ENCODE measurements at regions not wholly inside any gene's neighbourhood (a gene's known extent, or its start where the extent isn't known, plus 50 kb on each side); places are given as distances from the start of the nearest gene placed in this dataset.
"Not testable (repeated sequence)": the region's sequence is repeated elsewhere in the genome, so short reads cannot be mapped to it uniquely, and the experiment has no call there.

GRCh38 chr5:62212648-62213047 is 93.4 kb upstream of the KIF2A start:
- TF ChIP-seq BHLHE40 (IDR thresholded peaks at IDR 0.05; ENCODE audit: borderline replicate concordance) (no peak), SP1 (IDR thresholded peaks at IDR 0.05) (no peak), PKNOX1 (IDR thresholded peaks at IDR 0.05) (no peak), FOXK2 (IDR thresholded peaks at IDR 0.05) (no peak), ELF4 (IDR thresholded peaks at IDR 0.05) (no peak), CTBP1 (IDR thresholded peaks at IDR 0.05; ENCODE audit: borderline replicate concordance) (no peak), ZNF384 (IDR thresholded peaks at IDR 0.05) (no peak), ARNT (IDR thresholded peaks at IDR 0.05) (no peak), SUZ12 (IDR thresholded peaks at IDR 0.05) (no peak), TARDBP (IDR thresholded peaks at IDR 0.05) (no peak), L3MBTL2 (conservative IDR thresholded peaks at IDR 0.05) (no peak), NFRKB (IDR thresholded peaks at IDR 0.05) (no peak), FOXM1 (IDR thresholded peaks at IDR 0.05; ENCODE audit: borderline replicate concordance) (no peak), HDGF (IDR thresholded peaks at IDR 0.05; ENCODE audit: borderline replicate concordance) (no peak), FOXA1 (IDR thresholded peaks at IDR 0.05) (no peak)
- ChIA-PET POLR2A (no interaction called here), CTCF (no interaction called here)
- no peak for DNase-seq (ENCODE audit: extremely low spot score)

GRCh38 chr5:62214701-62215100 is 91.3 kb upstream of the KIF2A start:
- no peak for DNase-seq (ENCODE audit: extremely low spot score)

GRCh38 chr5:62216603-62217002 is 89.4 kb upstream of the KIF2A start:
- CTCF ChIA-PET; DNase-seq (ENCODE audit: extremely low spot score); POLR2A ChIA-PET: not testable (repeated sequence)

More at GRCh38 chr5:62214701-62215100, 91.3 kb upstream of the KIF2A start:
- TF ChIP-seq HDGF (IDR thresholded peaks at IDR 0.05; ENCODE audit: borderline replicate concordance) (no peak), PKNOX1 (IDR thresholded peaks at IDR 0.05) (no peak), CTBP1 (IDR thresholded peaks at IDR 0.05; ENCODE audit: borderline replicate concordance) (no peak), NFRKB (IDR thresholded peaks at IDR 0.05) (no peak), SP1 (IDR thresholded peaks at IDR 0.05) (no peak), ZNF384 (IDR thresholded peaks at IDR 0.05) (no peak), TARDBP (IDR thresholded peaks at IDR 0.05) (no peak), SUZ12 (IDR thresholded peaks at IDR 0.05) (no peak), FOXA1 (IDR thresholded peaks at IDR 0.05) (no peak), FOXK2 (IDR thresholded peaks at IDR 0.05) (no peak), L3MBTL2 (conservative IDR thresholded peaks at IDR 0.05) (no peak), BHLHE40 (IDR thresholded peaks at IDR 0.05; ENCODE audit: borderline replicate concordance) (no peak), FOXM1 (IDR thresholded peaks at IDR 0.05; ENCODE audit: borderline replicate concordance) (no peak), ARNT (IDR thresholded peaks at IDR 0.05) (no peak), LEF1 (IDR thresholded peaks at IDR 0.05; ENCODE audit: borderline replicate concordance) (no peak)
- ChIA-PET POLR2A (no interaction called here), CTCF (no interaction called here)

- POLR2A ChIA-PET; CTCF ChIA-PET; DNase-seq (ENCODE audit: extremely low spot score): not testable (repeated sequence)
These were observed 88.9 kb upstream of the KIF2A start for GRCh38 chr5:62217095-62217494.

GRCh38 chr5:62218860-62219259 is 87.1 kb upstream of the KIF2A start:
- CTCF ChIA-PET; DNase-seq (ENCODE audit: extremely low spot score); POLR2A ChIA-PET: not testable (repeated sequence)

GRCh38 chr5:62221881-62222280 is 84.1 kb upstream of the KIF2A start:
- POLR2A ChIA-PET; DNase-seq (ENCODE audit: extremely low spot score); CTCF ChIA-PET: not testable (repeated sequence)

- POLR2A ChIA-PET; DNase-seq (ENCODE audit: extremely low spot score): not testable (repeated sequence)
- CTCF ChIA-PET = interaction anchor here (0.6 kb wide), 1 partner anchor 95 kb away, joined by 3 read pairs; no protein-coding TSS in a partner anchor
These were observed 83.7 kb upstream of the KIF2A start for GRCh38 chr5:62222305-62222704.

GRCh38 chr5:62223312-62223670 is 82.7 kb upstream of the KIF2A start:
- POLR2A ChIA-PET, CTCF ChIA-PET: not testable (repeated sequence)

GRCh38 chr5:62224987-62225601 is 80.9 kb upstream of the KIF2A start:
- DNase-seq (ENCODE audit: extremely low spot score); POLR2A ChIA-PET: not testable (repeated sequence)
- CTCF ChIA-PET = interaction anchor here (0.6 to 1.1 kb wide), 2 partner anchors 51 to 1552 kb away, joined by 3 read pairs; no protein-coding TSS in a partner anchor

More at GRCh38 chr5:62223312-62223670, 82.7 kb upstream of the KIF2A start:
- DNase-seq (ENCODE audit: extremely low spot score) = not testable (repeated sequence)

- CTCF ChIA-PET; DNase-seq (ENCODE audit: extremely low spot score); POLR2A ChIA-PET: not testable (repeated sequence)
These were observed 75.1 kb upstream of the KIF2A start for GRCh38 chr5:62230876-62231388.
